NCI-H2196 treated with DMSO at 0.1 percent for 48 hours (cell line): ENCODE measurements at regions not wholly inside any gene's neighbourhood (a gene's known extent, or its start where the extent isn't known, plus 50 kb on each side); places are given as distances from the start of the nearest gene placed in this dataset.

Source experiments
- DNase-seq: peaks from one replicate; lab custom pipeline; 2025; ENCODE audit not compliant: unreplicated experiment; lab: John Stamatoyannopoulos, UW

DNA sequence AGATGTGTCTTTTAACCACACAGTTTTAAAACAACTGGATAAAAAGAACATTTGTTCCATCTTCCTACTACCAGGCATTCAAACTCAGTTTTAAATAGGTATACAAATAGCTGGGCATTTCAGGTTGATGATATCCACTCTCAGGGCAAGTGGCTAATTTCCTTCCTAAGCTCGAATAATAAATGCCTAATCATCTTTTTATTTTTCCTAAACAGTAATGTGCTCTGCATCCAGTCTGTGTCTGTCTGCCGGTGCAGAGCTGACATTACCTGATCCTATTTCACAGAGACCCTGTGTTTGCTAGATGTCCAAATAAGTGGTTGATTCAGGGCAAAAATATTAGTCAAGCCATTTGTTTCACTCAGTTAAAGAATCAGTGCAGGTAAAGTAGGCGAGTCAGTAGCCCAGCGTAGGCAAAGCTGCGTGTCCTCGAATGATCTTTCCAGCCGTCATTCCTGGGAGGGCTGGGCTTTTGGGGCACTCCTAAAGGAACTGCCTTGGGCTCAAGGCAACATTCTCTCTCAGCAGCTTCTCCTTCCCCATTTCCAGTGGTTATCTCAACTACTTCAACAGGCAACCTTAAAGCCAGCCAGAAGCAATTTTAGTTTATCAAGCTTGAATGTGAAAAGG, 74.2 kb upstream of the BMP2 start:
- DNase-seq = no peak

DNA sequence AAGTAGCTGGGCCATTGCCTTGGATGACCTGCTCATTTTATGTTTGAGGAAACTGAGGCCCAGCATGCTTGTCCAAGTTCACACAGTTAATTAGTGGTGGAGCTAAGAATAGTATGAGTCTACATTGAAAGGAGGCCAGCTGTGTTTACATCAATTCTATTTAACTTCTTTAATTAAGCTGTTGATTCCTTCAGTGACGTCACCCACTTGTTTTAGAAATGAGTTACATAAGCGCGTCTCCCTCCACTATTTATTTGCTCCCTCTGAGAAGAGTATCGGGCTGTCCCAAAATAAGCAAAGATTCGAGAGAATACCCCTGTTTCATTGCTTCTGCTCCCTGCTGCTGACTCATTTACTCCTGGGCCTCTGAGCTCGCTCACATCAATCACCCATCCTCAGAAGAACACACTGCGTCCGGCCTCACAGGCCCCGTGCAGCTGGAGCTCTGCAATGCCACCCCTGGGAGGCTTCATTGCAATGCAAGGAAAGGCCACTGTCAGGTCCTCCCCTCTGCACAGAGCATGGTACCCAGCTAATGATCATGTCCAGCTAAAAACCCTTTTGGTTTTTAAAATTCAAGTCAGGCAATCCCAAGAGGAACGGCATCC, 74.8 kb upstream of the BMP2 start:
- DNase-seq = no peak

DNA sequence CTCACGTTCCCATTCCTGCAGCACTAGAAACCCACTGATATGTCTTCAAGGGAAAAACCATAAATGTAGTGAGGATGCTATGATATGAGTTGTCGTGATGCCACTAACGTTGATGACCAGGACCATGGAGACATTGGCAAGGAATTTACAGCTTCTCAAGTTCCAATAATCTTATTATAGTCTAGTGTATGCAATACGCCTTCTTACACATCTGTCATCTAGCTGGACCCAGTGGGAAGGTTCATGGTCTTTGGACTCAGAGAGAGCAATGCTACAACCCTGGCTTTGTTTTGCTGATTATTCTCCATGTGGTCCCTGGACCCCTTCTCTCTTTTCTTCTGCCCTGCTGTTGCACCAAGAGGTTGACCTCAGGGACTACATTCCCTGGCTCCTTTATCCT, 76.0 kb upstream of the BMP2 start:
- DNase-seq = no peak

DNA sequence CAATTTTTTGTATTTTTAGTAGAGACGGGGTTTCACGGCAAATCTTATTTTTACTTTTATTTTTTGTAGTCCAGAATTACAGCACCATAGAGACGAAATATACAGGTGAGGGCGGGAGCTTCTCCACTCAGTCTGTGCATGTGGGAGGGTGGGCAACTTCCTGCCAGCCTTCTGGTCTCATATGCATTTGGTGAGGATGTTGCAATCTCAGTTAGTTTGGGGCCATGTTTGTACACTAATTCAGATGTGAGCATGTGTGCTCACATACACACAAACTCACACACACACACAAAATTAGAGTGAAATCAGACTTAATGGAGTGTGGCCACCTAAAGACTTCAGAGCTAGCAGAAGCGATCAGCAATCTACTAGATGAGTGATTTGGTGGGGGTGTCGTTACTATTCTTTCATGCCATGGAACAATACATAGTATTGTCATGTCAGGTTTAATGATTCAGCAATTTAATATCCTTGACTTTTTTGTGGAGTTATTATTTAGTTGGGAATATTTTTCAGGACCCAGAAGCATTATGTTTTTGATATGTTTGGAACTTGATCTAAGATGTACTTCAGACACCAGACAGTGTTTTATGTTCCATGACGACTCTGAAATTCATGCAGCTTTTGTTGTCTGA, 78.0 kb upstream of the BMP2 start:
- DNase-seq = no peak

DNA sequence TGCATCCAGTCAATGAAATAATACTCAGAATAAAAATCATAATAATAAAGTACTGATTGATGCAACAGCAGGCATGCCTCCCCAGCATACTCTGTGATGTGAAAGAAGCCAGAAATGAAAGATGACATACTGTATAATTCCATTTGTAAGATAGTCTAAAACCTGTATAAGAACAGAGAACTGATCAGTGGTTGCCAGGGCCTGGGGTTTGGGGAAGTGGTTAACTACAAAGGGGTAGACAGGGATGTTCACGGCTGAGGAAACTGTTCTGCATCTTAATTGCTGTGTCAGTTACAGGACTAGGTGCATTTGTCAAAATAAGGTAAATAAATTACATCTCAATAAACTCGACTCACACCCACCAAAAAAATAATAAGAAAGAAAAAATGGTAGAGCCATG, 81.3 kb upstream of the BMP2 start:
- no peak for DNase-seq

DNA sequence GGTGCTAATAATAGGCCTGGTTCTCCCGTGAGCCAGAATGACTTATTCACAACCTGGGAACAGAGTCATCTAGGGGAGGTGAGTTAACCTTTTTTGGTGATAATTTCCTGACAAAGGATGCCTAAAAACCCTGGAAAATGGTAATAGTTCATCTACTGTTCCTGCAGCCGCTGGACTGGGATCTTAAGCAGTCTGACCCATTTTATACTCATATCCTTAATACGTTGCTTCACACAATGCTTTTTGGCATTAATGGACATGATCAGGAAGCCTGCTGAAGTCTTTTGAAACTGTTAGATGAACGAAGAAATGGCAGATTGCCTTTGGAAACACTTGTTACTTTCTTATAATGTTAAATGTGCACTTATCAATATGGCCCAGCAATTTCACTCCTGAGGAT, 81.9 kb upstream of the BMP2 start:
- DNase-seq = no peak

DNA sequence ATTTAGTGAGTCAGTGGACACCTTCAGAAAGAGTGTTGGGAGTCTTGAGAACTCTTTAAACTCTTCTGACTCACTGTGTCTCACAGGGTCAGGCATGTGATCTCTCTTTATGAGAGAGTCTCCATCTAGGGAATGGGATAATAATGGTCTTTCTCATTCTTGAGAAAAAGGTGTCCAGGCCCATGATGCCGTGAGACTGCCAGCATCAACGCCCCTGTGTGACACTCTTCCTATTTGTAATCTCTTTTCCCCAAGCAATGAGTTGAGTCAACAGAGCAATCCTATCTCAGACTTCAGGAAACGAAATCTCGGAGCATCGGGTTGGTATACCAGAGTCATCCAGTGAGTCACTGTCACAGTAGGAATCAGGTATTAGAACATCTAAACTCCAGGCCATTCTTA, 82.3 kb upstream of the BMP2 start:
- DNase-seq = no peak

DNA sequence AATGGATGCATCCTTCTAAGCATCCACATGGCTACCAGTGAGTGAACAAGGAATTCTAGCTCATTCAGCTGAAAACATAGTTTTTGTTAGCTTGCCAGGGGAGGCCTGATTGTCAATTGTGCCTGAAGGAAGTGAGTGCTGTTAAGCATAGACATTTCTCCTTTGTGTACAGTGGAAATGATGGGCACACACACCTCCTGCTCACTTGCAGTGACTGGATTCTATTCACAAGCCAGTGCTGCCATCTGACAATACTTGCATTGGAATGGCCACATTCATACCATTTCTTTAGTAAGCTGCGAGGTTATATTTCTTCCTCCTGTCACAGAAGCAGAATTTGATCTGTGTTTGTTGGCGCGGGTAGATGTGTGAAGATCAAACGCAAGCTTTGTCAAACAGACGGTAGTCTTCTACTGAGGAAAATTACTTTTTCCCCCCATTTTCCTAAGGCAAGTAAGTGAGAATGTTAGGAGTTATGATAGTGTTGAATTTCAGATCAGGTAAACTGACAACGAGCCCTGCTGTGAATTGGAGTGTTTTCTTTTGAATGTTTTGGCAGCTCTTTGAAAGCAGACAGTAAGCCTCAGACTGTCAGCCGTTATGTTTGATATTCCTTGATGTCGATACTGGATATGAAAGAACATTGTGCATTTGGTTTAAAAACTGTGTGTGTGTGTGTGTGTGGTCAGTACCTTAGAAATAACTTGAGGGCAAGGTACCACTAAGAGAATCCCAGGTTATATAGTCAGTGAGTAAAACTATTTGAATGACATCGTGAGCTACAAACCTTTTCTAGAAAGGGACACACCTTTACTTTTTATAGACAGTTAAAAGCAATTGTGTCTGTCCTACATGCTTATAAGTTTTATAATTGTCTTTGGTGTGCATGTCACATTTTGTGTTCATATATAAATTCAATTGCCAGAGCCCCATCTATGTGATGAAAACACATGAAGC, 84.2 kb upstream of the BMP2 start:
- no peak for DNase-seq

DNA sequence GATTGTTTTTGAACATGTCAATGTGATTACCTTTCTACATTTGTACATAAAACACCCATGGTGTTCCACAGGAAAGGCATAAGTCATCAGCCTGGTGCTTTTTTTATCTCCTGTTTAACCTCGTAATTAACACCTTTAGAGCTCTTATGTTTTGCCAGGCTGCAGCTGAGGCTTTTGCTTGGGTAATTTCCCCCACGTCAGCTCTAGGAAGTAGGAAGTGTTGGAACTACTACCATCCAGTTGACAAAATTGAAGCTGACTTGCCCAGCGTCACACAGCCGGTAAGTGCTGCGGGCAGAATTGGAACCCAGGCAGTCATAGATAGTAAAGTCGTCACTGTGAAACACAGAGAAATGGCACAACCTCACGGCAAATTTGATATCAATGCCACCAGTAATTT, 86.6 kb upstream of the BMP2 start:
- no peak for DNase-seq

DNA sequence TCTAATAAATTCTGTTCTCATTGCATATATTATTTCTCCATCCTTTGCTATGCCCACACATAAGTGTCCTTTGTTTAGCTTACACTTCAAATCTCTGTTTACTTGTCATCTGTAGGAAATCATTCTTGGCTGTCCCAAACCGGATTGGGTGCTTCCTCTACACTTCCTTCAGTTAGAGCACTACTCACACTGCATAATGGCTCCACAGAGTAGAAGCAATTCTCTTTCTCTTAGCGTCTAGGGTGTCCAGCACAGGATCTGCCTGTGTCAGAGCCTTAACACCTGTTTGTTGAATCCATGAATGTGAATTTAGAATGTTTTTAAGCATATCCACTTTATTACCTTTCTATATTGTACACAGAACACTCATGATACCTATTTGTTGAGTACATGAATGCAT, 87.0 kb upstream of the BMP2 start:
- DNase-seq = no peak

DNA sequence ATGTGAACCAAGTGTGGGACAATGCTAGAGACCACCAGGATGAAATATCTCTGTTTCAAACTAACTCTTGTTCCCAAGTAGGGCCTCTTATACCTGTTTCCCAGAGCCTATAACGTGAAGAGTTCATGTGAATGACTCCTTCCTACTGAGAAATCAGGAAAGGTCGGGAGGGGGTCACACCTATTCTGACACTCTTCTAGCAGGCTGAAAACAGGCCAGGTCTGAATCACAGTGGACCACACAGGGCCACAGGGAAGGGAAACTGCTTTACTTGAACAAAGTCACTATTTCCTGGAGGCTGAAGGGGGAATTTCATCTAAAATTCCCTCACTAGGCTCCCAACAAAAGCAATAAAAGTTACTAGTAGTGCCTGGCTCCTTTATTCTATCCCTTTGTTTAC, 88.4 kb upstream of the BMP2 start:
- DNase-seq = no peak

DNA sequence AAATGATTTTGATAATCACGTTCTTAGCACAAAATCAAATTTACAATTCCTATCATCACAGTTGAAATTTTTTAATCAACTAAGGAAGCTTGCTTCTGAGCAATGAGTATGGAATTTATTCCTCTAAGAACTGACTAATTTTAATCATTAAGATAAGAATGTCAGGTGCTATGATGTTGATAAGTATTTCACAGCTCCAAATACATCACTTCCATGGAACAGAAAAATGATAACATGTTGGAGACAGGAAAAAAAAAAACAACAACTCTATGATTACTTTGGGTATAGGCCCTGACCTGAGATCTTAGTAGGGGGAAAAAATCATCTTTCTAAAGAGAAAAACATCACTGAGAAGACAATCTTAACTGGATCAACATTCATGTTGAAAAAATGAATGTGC, 89.4 kb upstream of the BMP2 start:
- no peak for DNase-seq

DNA sequence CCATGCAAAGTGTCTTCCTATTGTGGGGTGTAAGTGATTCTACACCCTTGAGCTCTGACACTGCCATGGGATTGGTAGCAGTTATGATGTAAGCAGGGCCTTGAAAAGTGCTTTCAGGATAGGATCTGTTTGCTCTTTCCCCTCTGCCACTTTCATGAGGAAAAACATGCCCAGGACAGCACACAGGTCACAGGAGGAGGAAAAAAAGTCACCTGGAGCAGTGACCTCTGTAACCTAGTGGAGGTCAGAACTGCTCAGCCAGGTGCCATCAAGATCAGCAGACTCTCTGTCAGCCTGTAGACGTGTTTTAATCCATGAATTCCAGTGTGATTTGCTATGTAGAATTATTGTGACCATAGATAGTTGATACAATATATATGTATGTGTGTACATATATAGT, 92.7 kb upstream of the BMP2 start:
- no peak for DNase-seq

DNA sequence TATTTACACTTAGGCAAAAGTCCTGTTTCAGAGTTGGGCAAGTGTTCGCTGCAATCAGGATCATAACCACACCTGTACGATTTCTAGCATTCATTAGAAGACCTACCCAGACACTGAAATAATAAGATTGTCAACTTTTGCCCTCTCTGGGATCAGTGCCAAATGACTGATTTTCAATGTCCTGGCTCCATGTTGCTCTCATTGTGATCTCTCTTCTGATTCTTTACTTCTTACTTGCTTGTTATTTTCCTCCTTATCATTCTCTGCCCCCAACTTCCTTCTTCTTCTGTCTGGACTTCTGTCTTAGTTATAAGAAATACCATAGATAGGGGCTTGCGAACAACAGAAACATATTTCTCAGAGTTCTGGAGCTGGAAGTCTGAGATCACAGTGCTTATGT, 94.4 kb upstream of the BMP2 start:
- no peak for DNase-seq

DNA sequence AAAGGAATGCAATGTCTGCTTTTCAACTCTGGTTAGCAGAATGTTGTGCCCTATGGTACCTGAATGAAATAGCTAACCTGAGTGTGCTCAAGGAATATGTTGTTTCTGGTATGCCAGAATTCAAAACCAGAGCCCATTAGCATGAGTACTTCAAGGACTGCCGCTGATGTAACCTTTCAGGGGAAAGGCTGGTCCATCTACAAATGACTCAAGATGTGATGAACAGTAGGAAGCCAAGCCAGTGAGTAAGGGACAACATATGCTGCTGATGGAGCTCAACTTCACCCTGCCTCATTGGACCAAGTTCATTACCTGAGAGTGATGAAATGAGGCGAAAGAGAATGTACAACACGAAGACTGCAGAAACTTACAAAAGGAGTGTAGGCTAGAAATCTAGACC, 95.7 kb upstream of the BMP2 start:
- no peak for DNase-seq

DNA sequence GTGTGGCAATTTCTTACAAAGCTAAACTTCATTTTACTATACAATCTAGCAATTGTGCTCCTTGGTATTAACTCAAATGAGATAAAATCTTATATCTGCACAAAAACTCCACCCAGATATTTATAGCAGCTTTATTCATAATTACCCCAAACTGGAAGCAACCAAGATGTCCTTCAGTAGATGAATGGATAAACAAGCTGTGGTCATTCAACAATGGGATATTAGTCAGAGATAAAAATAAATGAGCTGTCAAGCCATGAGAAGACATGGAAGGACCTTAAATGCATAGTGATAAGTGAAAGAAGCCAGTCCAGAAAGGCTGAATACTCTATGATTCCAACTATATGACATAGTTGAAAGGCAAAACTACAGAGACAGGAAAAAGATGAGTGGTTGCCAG, 98.9 kb upstream of the BMP2 start:
- DNase-seq = no peak

DNA sequence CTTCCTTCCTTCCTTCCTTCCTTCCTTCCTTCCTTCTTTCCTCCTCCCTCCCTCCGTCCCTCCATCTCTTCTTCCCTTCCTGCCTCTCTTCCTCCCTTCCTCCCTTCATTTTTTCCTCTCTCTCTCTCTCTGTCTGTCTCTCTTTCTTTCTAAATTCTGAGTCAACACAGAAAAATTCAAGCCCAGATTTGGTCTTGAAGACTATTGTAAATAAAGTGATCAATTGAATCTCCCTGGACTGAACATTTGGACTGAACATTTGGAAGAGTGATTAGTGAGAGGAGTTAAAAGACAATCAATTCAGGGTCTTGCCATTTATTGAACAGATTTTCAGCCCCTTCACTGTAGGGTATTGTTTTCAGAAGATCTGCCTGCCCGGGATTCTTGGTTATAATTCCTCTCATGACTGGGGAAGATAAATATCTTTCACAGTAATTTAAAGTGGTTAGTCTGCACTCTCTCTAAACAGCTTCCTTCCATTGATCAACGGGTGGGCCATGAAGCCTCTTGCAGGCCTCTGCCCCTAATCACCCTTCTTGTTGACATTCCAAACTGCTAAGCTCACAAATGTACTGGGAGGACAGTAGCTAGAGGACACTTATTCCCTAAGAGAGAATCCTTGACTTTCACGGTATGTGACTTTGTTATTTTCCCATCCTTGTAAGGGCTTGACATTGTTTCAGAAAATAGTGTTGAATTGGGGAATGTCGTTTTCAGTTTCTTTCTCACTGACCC, 101.7 kb upstream of the BMP2 start:
- DNase-seq = no peak

DNA sequence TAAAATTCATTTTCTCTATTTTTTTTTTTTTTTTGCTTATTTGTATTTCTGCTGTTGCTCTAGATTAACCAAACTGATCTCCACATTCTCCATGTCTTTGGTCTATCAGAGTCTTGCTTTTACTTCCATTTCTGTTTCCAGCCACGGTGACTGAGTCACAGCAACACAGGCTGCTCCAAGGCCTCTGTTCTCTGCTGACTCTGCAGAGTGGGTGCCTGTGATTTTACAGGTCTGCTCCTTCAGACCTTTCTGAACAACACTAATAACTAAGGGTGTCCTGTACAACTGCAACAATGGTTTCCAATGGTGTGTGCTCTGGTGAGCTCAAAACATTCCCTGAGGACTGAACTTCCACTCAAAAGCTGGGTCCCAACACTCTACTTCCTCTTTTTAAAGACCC, 102.3 kb upstream of the BMP2 start:
- no peak for DNase-seq

DNA sequence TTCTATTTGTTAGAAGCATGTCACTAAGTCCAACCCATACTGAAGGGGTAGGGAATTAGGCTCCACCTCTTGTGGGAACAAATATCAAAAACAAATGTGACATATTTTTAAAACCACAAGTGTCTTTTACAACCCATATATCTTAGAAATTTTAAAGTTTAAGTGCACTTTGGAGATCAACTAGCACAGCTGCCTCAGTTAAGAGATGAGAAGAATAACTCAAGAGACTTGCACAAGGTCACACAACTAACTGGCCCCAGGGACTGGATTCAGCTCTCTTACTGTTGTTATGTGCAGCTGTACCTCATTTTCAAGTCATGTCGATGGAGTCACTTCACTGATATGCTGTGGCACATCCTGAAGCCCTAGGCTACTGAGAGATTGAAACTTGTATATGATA, 102.9 kb upstream of the BMP2 start:
- no peak for DNase-seq

DNA sequence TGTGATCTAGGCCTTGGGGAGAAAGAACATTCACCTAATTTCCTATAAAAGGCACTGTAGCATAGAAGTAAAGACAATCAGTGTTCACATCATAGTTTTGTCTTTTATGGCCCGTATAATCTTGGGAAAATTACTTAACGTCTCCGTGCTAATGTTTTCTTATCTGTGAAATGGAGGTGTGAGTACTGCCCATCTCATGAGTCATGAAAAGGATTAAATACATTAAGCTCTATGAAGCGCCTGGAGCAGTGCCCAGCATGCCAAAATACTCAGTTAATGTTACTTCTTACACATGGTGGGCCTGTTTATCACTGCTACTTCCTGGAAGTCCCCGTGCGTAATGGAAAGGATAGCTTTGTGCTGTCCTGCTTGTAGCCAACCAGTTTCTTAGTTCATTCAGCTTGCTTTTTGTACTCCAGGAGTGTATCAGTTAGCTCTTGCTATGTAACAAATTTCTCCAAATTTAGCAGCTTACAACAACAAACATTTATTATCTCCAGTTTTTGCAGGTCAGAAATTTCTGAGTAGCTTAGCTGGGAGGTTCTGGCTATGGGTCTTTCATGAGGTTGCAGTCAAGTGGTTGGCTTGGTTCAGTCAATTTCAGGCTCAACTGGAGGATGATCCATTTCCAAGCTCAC, 103.6 kb upstream of the BMP2 start:
- no peak for DNase-seq

DNA sequence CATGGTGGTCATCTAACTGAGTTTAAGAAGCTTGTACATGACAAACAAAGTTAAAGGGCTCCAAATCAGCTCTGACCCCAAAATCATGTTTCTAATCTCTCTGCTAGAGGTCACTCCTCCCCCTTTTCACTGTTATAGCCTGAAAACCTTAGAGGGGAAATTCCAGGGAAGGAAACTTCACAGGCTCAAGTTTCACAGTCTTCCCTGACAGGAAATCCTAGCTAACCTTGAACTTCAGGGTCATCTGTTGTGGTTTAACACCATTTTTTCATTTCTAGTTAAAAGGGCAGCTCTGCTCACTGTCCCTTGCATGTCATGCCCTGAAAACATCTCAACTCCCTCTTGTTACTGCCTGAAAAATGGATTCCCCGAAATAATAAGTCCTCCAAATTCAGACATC, 104.4 kb upstream of the BMP2 start:
- DNase-seq = no peak
